ENCODE measurements at regions not wholly inside any gene's neighbourhood (a gene's known extent, or its start where the extent isn't known, plus 50 kb on each side); places are given as distances from the start of the nearest gene placed in this dataset.

GRCh38 chr21:38944402-38944801, 138.7 kb downstream of the ETS2 start:
- H3K4me1 Mint-ChIP-seq: no peaks in the 10 kb centered on the region
- peaks cover 5% of the 10 kb centered on the region for H3K9me3 Mint-ChIP-seq
- no peaks in the 10 kb centered on the region for H3K36me3 Mint-ChIP-seq
- H3K27ac Mint-ChIP-seq: no peak overlapping the region
- no peak overlapping the region for H3K4me3 Mint-ChIP-seq
- DNase-seq (ENCODE audit: low spot score in 2 of 2, unreplicated experiment in 2 of 2): no peak
- peaks cover 16% of the 10 kb centered on the region for H3K27me3 Mint-ChIP-seq (ENCODE audit: low read depth)
- no peak for TF ChIP-seq CTCF (IDR thresholded peaks at IDR 0.05; ENCODE audit: unreplicated experiment)

- no peak for DNase-seq (ENCODE audit: low spot score in 2 of 2, unreplicated experiment in 2 of 2)
- H3K4me1 Mint-ChIP-seq: peaks cover 2% of the 10 kb centered on the region
- H3K4me3 Mint-ChIP-seq: no peak overlapping the region
- H3K27ac Mint-ChIP-seq: no peak overlapping the region
- H3K27me3 Mint-ChIP-seq (ENCODE audit: low read depth): peaks cover 14% of the 10 kb centered on the region
- H3K36me3 Mint-ChIP-seq: no peaks in the 10 kb centered on the region
- no peak for TF ChIP-seq CTCF (IDR thresholded peaks at IDR 0.05; ENCODE audit: unreplicated experiment)
- H3K9me3 Mint-ChIP-seq: peaks cover 4% of the 10 kb centered on the region
Observed at GRCh38 chr21:38942748-38943211, 137.1 kb downstream of the ETS2 start.

GRCh38 chr21:38938769-38939168, 133.0 kb downstream of the ETS2 start:
- no peak for TF ChIP-seq CTCF (IDR thresholded peaks at IDR 0.05; ENCODE audit: unreplicated experiment)
- Mint-ChIP-seq H3K27me3 (ENCODE audit: low read depth) (no peaks in the 10 kb centered on the region), H3K27ac (no peak overlapping the region), H3K4me1 (peaks cover 2% of the 10 kb centered on the region), H3K9me3 (peaks cover 4% of the 10 kb centered on the region), H3K4me3 (no peak overlapping the region), H3K36me3 (no peaks in the 10 kb centered on the region)
- no peak for DNase-seq (ENCODE audit: low spot score in 2 of 2, unreplicated experiment in 2 of 2)

- H3K4me1 Mint-ChIP-seq: peaks cover 2% of the 10 kb centered on the region
- H3K36me3 Mint-ChIP-seq: no peaks in the 10 kb centered on the region
- H3K4me3 Mint-ChIP-seq: no peak overlapping the region
- no peak overlapping the region for H3K27ac Mint-ChIP-seq
- peaks cover 4% of the 10 kb centered on the region for H3K9me3 Mint-ChIP-seq
- DNase-seq (ENCODE audit: low spot score in 2 of 2, unreplicated experiment in 2 of 2): no peak
- no peak for TF ChIP-seq CTCF (IDR thresholded peaks at IDR 0.05; ENCODE audit: unreplicated experiment)
- H3K27me3 Mint-ChIP-seq (ENCODE audit: low read depth): no peaks in the 10 kb centered on the region
Observed at GRCh38 chr21:38938343-38938742, 132.6 kb downstream of the ETS2 start.

GRCh38 chr21:38937844-38938243, 132.1 kb downstream of the ETS2 start:
- Mint-ChIP-seq H3K27me3 (ENCODE audit: low read depth) (no peaks in the 10 kb centered on the region), H3K4me1 (peaks cover 2% of the 10 kb centered on the region), H3K4me3 (no peak overlapping the region), H3K36me3 (no peaks in the 10 kb centered on the region), H3K27ac (no peak overlapping the region), H3K9me3 (peaks cover 4% of the 10 kb centered on the region)
- no peak for TF ChIP-seq CTCF (IDR thresholded peaks at IDR 0.05; ENCODE audit: unreplicated experiment)
- no peak for DNase-seq (ENCODE audit: low spot score in 2 of 2, unreplicated experiment in 2 of 2)

GRCh38 chr21:38937286-38937790, 131.6 kb downstream of the ETS2 start:
- no peak for DNase-seq (ENCODE audit: low spot score in 2 of 2, unreplicated experiment in 2 of 2)
- Mint-ChIP-seq H3K4me1 (peaks cover 2% of the 10 kb centered on the region), H3K27ac (no peak overlapping the region), H3K4me3 (no peak overlapping the region), H3K9me3 (peaks cover 4% of the 10 kb centered on the region), H3K36me3 (no peaks in the 10 kb centered on the region), H3K27me3 (ENCODE audit: low read depth) (no peaks in the 10 kb centered on the region)
- TF ChIP-seq CTCF (IDR thresholded peaks at IDR 0.05; ENCODE audit: unreplicated experiment): no peak

Data from mesothelial cell of epicardium (in vitro differentiated cells).